SK-N-SH (cell line): ENCODE measurements at regions not wholly inside any gene's neighbourhood (a gene's known extent, or its start where the extent isn't known, plus 50 kb on each side); places are given as distances from the start of the nearest gene placed in this dataset.

Source experiments
- CTCF ChIA-PET: fragments of 300-600, 350-600 bp; formaldehyde crosslinking; extraction: SDS; loops from one replicate; lab custom pipeline; 2021; lab: Yijun Ruan, JAX
- POLR2A ChIA-PET: fragments of 350-600 bp; sonication (Branson Sonifier 250); formaldehyde crosslinking; extraction: SDS; loops from one replicate; lab custom pipeline; 2020; ENCODE audit warnings: antibody characterized with exemption, inconsistent platforms; lab: Yijun Ruan, JAX
- DNase-seq: peaks from one replicate; pipeline ENCODE4 v3.0.0; 2012
- H2AFZ ChIP-seq: fragments of 200-600 bp; sonication (generic); 2 replicates; pipeline ENCODE4 v1.8.1; 2016; ENCODE audit warnings: antibody characterized with exemption, mild to moderate bottlenecking, low read depth
- H3F3A ChIP-seq: fragments of 200-600 bp; sonication (generic); replicated peaks from 2 replicates; pipeline ENCODE3; 2016; ENCODE audit warnings: antibody characterized with exemption, mild to moderate bottlenecking; ENCODE audit not compliant: insufficient read depth
- H3K27ac ChIP-seq, 2 experiments: fragments of 200-500 bp in 1 of 2; fragments of 200-600 bp in 1 of 2; sonication (Bioruptor generic) in 1 of 2; sonication (generic), shearing (Covaris generic) in 1 of 2; 2 replicates each; pipeline versions ENCODE4 v1.5.1 to v1.6.1; 2014 to 2016; ENCODE audit warnings: low read depth in 2 of 2, inconsistent platforms in 1 of 2, low read length in 1 of 2, mild to moderate bottlenecking in 1 of 2, mixed read lengths in 1 of 2
- H3K27me3 ChIP-seq: fragments of 200-600 bp; sonication (generic), shearing (Covaris generic); 2 replicates; pipeline ENCODE4 v1.6.1; 2016; ENCODE audit warnings: mixed run types; ENCODE audit not compliant: insufficient read depth
- H3K36me3 ChIP-seq, 2 experiments: fragments of 200-500 bp in 1 of 2; fragments of 200-600 bp in 1 of 2; sonication (Bioruptor generic) in 1 of 2; sonication (generic) in 1 of 2; replicated peaks in 1 of 2; 2 replicates each; pipeline versions ENCODE3 to v1.5.1; 2014 to 2016; ENCODE audit warnings: low read length in 1 of 2, mild to moderate bottlenecking in 1 of 2; ENCODE audit not compliant: insufficient read depth in 2 of 2, control insufficient read depth in 1 of 2
- H3K4me1 ChIP-seq, 2 experiments: fragments of 200-500 bp in 1 of 2; fragments of 200-600 bp in 1 of 2; sonication (Bioruptor generic) in 1 of 2; sonication (generic), shearing (Covaris generic) in 1 of 2; 2 replicates each; pipeline versions ENCODE4 v1.5.1 to v1.6.1; 2014 to 2016; ENCODE audit warnings: low read depth in 1 of 2, low read length in 1 of 2, mixed run types in 1 of 2; ENCODE audit not compliant: insufficient read depth in 2 of 2, control insufficient read depth in 1 of 2
- H3K4me2 ChIP-seq: fragments of 200-600 bp; sonication (generic), shearing (Covaris generic); 2 replicates; pipeline ENCODE4 v1.6.1; 2017; ENCODE audit warnings: mixed run types
- H3K4me3 ChIP-seq, 2 experiments: fragments of 200-500 bp in 1 of 2; fragments of 200-600 bp in 1 of 2; sonication (Bioruptor generic) in 1 of 2; sonication (generic), shearing (Covaris generic) in 1 of 2; 2 replicates each; pipeline versions ENCODE4 v1.5.1 to v1.8.1; 2014 to 2016; ENCODE audit warnings: low read depth in 2 of 2, inconsistent platforms in 1 of 2, low read length in 1 of 2, mild to moderate bottlenecking in 1 of 2, mixed read lengths in 1 of 2, moderate library complexity in 1 of 2
- H3K79me2 ChIP-seq: fragments of 200-600 bp; sonication (generic); 2 replicates; pipeline ENCODE4 v1.8.1; 2017; ENCODE audit warnings: mild to moderate bottlenecking; ENCODE audit not compliant: insufficient read depth
- H3K9ac ChIP-seq: fragments of 200-600 bp; sonication (generic); 2 replicates; pipeline ENCODE4 v1.6.1; 2017; ENCODE audit warnings: mixed run types
- H3K9me2 ChIP-seq: fragments of 200-600 bp; sonication (generic); 2 replicates; pipeline ENCODE4 v1.6.1; 2017; ENCODE audit warnings: mixed run types
- H3K9me3 ChIP-seq: fragments of 200-600 bp; sonication (generic); 2 replicates; pipeline ENCODE4 v1.6.1; 2017; ENCODE audit warnings: mixed run types, mild to moderate bottlenecking, moderate library complexity
- H4K20me1 ChIP-seq: fragments of 200-600 bp; sonication (generic); 2 replicates; pipeline ENCODE4 v1.6.1; 2017; ENCODE audit warnings: mild to moderate bottlenecking, mixed run types; ENCODE audit not compliant: insufficient read depth
- CHD2 ChIP-seq: fragments of 150-350 bp; IDR thresholded peaks from 2 replicates; pipeline ENCODE4 v1.6.1; 2018; ENCODE audit warnings: low read length; ENCODE audit not compliant: partially characterized antibody
- CTCF ChIP-seq: fragments of 200-600 bp; sonication (generic); IDR thresholded peaks from 2 replicates; pipeline ENCODE4 v1.6.1; 2017; ENCODE audit warnings: antibody characterized with exemption, mild to moderate bottlenecking, moderate library complexity
- EP300 ChIP-seq, 2 experiments: IDR thresholded peaks; 2 replicates each; pipeline versions ENCODE4 v1.4.0 to v1.6.1; 2012; ENCODE audit warnings: borderline replicate concordance in 1 of 2, low read depth in 1 of 2, low read length in 1 of 2
- EZH2phosphoT487 ChIP-seq: fragments of 200-600 bp; sonication (generic); IDR thresholded peaks from 2 replicates; pipeline ENCODE4 v1.6.1; 2017; ENCODE audit warnings: low read depth, mixed run types, mild to moderate bottlenecking, antibody characterized with exemption, moderate library complexity, borderline replicate concordance
- FOSL2 ChIP-seq: IDR thresholded peaks from 2 replicates; pipeline ENCODE4 v1.4.0; 2012; ENCODE audit warnings: low read depth, mild to moderate bottlenecking, moderate library complexity, borderline replicate concordance
- FOXM1 ChIP-seq: IDR thresholded peaks from 2 replicates; pipeline ENCODE4 v1.4.0; 2012; ENCODE audit warnings: low read depth, mild to moderate bottlenecking
- GABPA ChIP-seq: IDR thresholded peaks from 2 replicates; pipeline ENCODE4 v1.4.0; 2012; ENCODE audit warnings: low read depth, mild to moderate bottlenecking
- MXI1 ChIP-seq: IDR thresholded peaks from 2 replicates; pipeline ENCODE4 v1.6.1; 2012; ENCODE audit warnings: mild to moderate bottlenecking, low read depth, low read length, improper control_type of control experiment
- NRF1 ChIP-seq: IDR thresholded peaks from 2 replicates; pipeline ENCODE4 v1.6.1; 2012; ENCODE audit warnings: low read depth, mild to moderate bottlenecking, low read length
- PBX3 ChIP-seq: IDR thresholded peaks from 2 replicates; pipeline ENCODE4; 2012
- POLR2AphosphoS5 ChIP-seq: IDR thresholded peaks from 2 replicates; pipeline ENCODE4 v1.6.1; 2012; ENCODE audit warnings: low read depth, low read length
- RAD21 ChIP-seq: IDR thresholded peaks from 2 replicates; pipeline ENCODE4 v1.6.1; 2012; ENCODE audit warnings: mild to moderate bottlenecking, low read length
- RCOR1 ChIP-seq: fragments of 150-350 bp; IDR thresholded peaks from 2 replicates; pipeline ENCODE4 v1.6.1; 2017; ENCODE audit warnings: antibody characterized with exemption, low read length
- RFX5 ChIP-seq: IDR thresholded peaks from 2 replicates; pipeline ENCODE4 v1.6.1; 2012; ENCODE audit warnings: mild to moderate bottlenecking, improper control_type of control experiment, low read length
- SMC3 ChIP-seq: IDR thresholded peaks from 2 replicates; pipeline ENCODE4 v1.6.1; 2012; ENCODE audit warnings: low read depth, low read length, improper control_type of control experiment
- TCF12 ChIP-seq: IDR thresholded peaks from 2 replicates; pipeline ENCODE4 v1.4.0; 2012
- TEAD4 ChIP-seq: IDR thresholded peaks from 2 replicates; pipeline ENCODE4 v1.4.0; 2012; ENCODE audit warnings: mild to moderate bottlenecking, borderline replicate concordance; ENCODE audit not compliant: insufficient read depth
- USF1 ChIP-seq: IDR thresholded peaks from 2 replicates; pipeline ENCODE4 v1.4.0; 2012; ENCODE audit warnings: low read depth, borderline replicate concordance
- YY1 ChIP-seq: IDR thresholded peaks from 2 replicates; pipeline ENCODE4 v1.4.0; 2012; ENCODE audit warnings: low read depth, mild to moderate bottlenecking
- WGBS: methylation state at CpG from one replicate; pipeline ENCODE4 v1.1.6; 2017; ENCODE audit warnings: low lambda C conversion rate; 5-methylcytosine and 5-hydroxymethylcytosine counted together

GRCh38 chr9:82582693-82583092, 480.2 kb downstream of the RASEF start:
- Histone ChIP-seq H3K27me3 (no peaks in the 10 kb centered on the region), H3K4me3 (no peak overlapping the region), H3K79me2 (no peaks in the 10 kb centered on the region), H3K9me3 (no peaks in the 10 kb centered on the region), H3K9me2 (no peaks in the 10 kb centered on the region), H3F3A (no peaks in the 10 kb centered on the region), H3K36me3 (no peaks in the 10 kb centered on the region), H4K20me1 (no peaks in the 10 kb centered on the region), H3K27ac (no peak overlapping the region)
- CTCF ChIA-PET: interaction anchor here (1.4 kb wide), 1 partner anchor 12 kb away, joined by 3 read pairs; no protein-coding TSS in a partner anchor
- no peak for DNase-seq
- WGBS: 55% methylated on average over 1 of the region's 1 CpG
- no peak for TF ChIP-seq TEAD4
- TF ChIP-seq USF1: no peak
- no peak for TF ChIP-seq GABPA
- TF ChIP-seq FOXM1: no peak
- TF ChIP-seq CHD2: no peak
- TF ChIP-seq EZH2phosphoT487: no peak
- TF ChIP-seq RFX5: no peak
- no peak for TF ChIP-seq POLR2AphosphoS5
- TF ChIP-seq TCF12: no peak
- TF ChIP-seq YY1: no peak
- TF ChIP-seq, all 33 proteins: peak for 0
- H2AFZ ChIP-seq: no peak overlapping the region
- H3K9ac ChIP-seq: no peak overlapping the region
- H3K4me2 ChIP-seq: no peak overlapping the region
- peaks cover 0 to 5% of the 10 kb centered on the region in 2 experiments; a peak in 1 of 4 replicates for H3K4me1 ChIP-seq
- POLR2A ChIA-PET: no interaction called here

GRCh38 chr9:82583524-82583923, 479.4 kb downstream of the RASEF start:
- no peak overlapping the region for H3K9ac ChIP-seq
- H2AFZ ChIP-seq: no peak overlapping the region
- H3K79me2 ChIP-seq: no peaks in the 10 kb centered on the region
- no peak overlapping the region for H3K27ac ChIP-seq
- ChIA-PET POLR2A (no interaction called here), CTCF (no interaction called here)
- no peaks in the 10 kb centered on the region for H3K36me3 ChIP-seq
- no peak overlapping the region for H3K4me3 ChIP-seq
- H3K4me2 ChIP-seq: no peak overlapping the region
- no peak for DNase-seq
- TF ChIP-seq GABPA: no peak
- no peak for TF ChIP-seq NRF1
- TF ChIP-seq PBX3: no peak
- no peak for TF ChIP-seq FOSL2
- no peak for TF ChIP-seq RCOR1
- TF ChIP-seq CTCF: no peak
- no peak for TF ChIP-seq EZH2phosphoT487
- TF ChIP-seq SMC3: no peak
- no peak for TF ChIP-seq MXI1
- TF ChIP-seq EP300 (IDR thresholded peaks at IDR 0.05; ENCODE audit: borderline replicate concordance in 1 of 2, low read depth in 1 of 2, low read length in 1 of 2): no peak
- no peak for TF ChIP-seq RAD21
- peaks cover 0 to 5% of the 10 kb centered on the region in 2 experiments; a peak in 2 of 4 replicates for H3K4me1 ChIP-seq
- H3K9me3 ChIP-seq: no peaks in the 10 kb centered on the region
- no peaks in the 10 kb centered on the region for H3K9me2 ChIP-seq
- H4K20me1 ChIP-seq: no peaks in the 10 kb centered on the region
- 40% methylated on average over 7 of the region's 7 CpGs for WGBS
- H3F3A ChIP-seq: no peaks in the 10 kb centered on the region
- H3K27me3 ChIP-seq: no peaks in the 10 kb centered on the region
